Mucosa of rectum (tissue), 2 donors: ENCODE measurements at regions not wholly inside any gene's neighbourhood (a gene's known extent, or its start where the extent isn't known, plus 50 kb on each side); places are given as distances from the start of the nearest gene placed in this dataset.

Experiments
- H3K27ac ChIP-seq, 2 donors: one replicate each; pipeline ENCODE4 v1.7.0; 2013; ENCODE audit warnings: inconsistent platforms in 2 of 2, low read depth in 2 of 2, low read length in 2 of 2
- H3K27me3 ChIP-seq, 2 donors: one replicate each; pipeline ENCODE4 v1.7.0; 2013; ENCODE audit warnings: low read length in 2 of 2; ENCODE audit not compliant: control insufficient read depth in 2 of 2, insufficient read depth in 2 of 2
- H3K36me3 ChIP-seq, 2 donors: one replicate each; pipeline ENCODE4 v1.7.0; 2013; ENCODE audit warnings: low read length in 2 of 2; ENCODE audit not compliant: control insufficient read depth in 2 of 2, insufficient read depth in 2 of 2
- H3K4me1 ChIP-seq, 2 donors: one replicate each; pipeline ENCODE4 v1.7.0; 2013; ENCODE audit warnings: low read length in 2 of 2, mild to moderate bottlenecking in 1 of 2; ENCODE audit not compliant: control insufficient read depth in 2 of 2, insufficient read depth in 2 of 2
- H3K4me3 ChIP-seq, 2 donors: one replicate each; pipeline ENCODE4 v1.7.0; 2013; ENCODE audit warnings: low read length in 2 of 2
- H3K9ac ChIP-seq, 2 donors: one replicate each; pipeline ENCODE4 v1.7.0; 2013; ENCODE audit warnings: low read length in 2 of 2, low read depth in 1 of 2, mild to moderate bottlenecking in 1 of 2
- H3K9me3 ChIP-seq, 2 donors: one replicate each; pipeline ENCODE4 v1.7.0; 2013; ENCODE audit warnings: low read length in 2 of 2; ENCODE audit not compliant: control insufficient read depth in 2 of 2
- donor health status: healthy.
- donor health status: Normal muscosa, but diverticular disease.

DNA sequence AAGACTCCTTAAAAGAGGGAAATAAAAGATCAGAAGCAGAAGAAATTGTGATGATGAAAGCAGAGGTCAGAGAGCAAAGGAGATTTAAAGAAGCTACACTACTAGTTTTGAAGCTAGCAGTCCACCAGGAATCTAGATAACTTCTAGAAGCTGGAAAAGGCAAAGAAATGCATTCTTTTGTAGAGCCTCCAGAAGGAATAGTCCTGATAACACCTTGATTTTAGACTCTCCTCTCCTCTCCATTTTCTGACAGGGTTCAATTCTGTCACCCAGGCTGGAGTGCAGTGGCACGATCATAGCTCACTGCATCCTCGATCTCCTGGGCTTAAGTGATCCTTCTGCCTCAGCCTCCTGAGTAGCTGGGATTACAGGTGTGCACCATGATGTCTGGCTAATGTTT lies 1187.3 kb upstream of the CNTN5 start:
- Histone ChIP-seq H3K27ac (no peak overlapping the region), H3K36me3 (no peaks in the 10 kb centered on the region), H3K9ac (no peak overlapping the region), H3K9me3 (no peaks in the 10 kb centered on the region), H3K4me3 (no peak overlapping the region), H3K27me3 (no peaks in the 10 kb centered on the region), H3K4me1 (no peaks in the 10 kb centered on the region)

DNA sequence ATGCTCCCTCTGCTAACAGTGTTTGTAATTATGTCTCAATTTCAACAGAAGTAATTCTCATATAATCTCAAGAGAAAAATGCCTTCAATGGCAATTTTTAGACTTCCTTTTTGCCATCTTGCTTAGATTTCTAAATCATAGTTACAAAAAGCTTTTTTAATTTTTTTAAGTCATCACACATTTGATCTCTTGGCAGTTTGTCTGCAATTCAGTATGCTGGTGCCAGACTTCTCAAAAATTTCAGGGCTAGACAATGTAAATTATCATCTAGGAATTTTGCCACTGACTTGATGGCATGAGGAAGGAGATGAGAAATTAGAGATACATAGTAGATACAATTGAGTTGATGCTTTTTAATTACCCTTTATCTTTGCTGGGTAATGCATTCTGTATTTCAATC lies 1176.7 kb upstream of the CNTN5 start:
- H3K4me3 ChIP-seq, result no peak overlapping the region
- no peaks in the 10 kb centered on the region for H3K4me1 ChIP-seq
- H3K36me3 ChIP-seq, result no peaks in the 10 kb centered on the region
- no peak overlapping the region for H3K9ac ChIP-seq
- no peak overlapping the region for H3K27ac ChIP-seq
- H3K9me3 ChIP-seq, result peaks cover 0 to 2% of the 10 kb centered on the region in 2 donors
- no peaks in the 10 kb centered on the region for H3K27me3 ChIP-seq

DNA sequence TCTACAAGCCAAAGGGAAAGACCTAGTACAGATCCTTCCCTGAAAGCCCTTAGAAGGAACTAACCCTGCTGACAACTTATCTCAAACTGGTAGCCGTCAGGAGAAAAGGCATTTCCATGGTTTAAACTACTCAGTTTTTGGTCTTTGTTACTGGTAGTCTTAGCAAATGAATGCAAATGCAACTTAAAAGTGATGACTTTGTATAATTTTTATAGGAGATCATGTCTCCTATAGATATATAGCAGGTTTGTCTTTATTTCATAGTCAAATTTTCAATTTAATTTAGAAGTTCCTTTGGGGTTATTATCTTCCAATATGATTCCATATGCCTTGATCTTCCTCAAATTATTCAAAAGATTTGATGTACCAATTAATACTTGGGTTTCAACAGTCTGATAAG lies 1173.0 kb upstream of the CNTN5 start:
- Histone ChIP-seq H3K27ac (no peak overlapping the region), H3K9ac (no peak overlapping the region), H3K27me3 (no peaks in the 10 kb centered on the region), H3K36me3 (no peaks in the 10 kb centered on the region), H3K9me3 (no peaks in the 10 kb centered on the region), H3K4me3 (no peak overlapping the region), H3K4me1 (no peaks in the 10 kb centered on the region)

DNA sequence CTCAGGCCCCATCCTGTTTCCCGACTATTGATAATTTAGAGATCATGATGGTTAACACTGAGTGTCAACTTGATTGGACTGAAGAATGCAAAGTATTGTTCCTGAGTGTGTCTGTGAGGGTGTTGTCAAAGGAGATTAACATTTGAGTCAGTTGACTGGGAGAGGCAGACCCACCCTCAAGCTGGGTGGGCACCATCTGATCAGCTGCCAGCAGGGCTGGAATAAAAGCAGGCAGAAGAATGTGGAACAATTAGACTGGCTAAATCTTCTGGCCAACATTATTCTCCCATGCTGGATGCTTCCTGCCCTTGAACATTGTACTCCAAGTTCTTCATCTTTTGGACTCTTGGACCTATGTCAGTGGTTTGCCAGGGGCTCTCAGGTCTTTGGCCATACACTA lies 1170.0 kb upstream of the CNTN5 start:
- Histone ChIP-seq H3K9ac (no peak overlapping the region), H3K4me1 (no peaks in the 10 kb centered on the region), H3K4me3 (no peak overlapping the region), H3K27ac (no peak overlapping the region), H3K9me3 (no peaks in the 10 kb centered on the region), H3K36me3 (no peaks in the 10 kb centered on the region), H3K27me3 (no peaks in the 10 kb centered on the region)

DNA sequence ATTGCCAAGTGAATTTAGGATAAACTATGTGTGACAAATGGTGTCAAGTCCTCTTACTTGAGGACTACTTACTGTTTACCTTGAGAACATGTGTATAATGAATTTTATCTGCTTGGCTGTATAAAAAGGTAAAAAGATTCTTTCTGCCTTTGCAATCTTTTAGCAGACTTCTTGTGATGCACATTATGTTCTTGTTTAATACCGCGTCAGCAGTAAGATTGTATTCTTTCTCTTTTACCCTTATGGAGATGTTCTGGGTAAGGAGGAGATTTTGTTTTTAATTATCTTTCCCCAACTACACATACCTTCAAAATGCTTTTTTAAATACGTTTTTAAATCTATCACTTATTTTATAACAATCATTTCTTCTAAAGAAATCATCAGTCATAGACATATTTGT lies 1166.4 kb upstream of the CNTN5 start:
- H3K27me3 ChIP-seq, result no peaks in the 10 kb centered on the region
- no peak overlapping the region for H3K9ac ChIP-seq
- H3K9me3 ChIP-seq, result no peaks in the 10 kb centered on the region
- no peak overlapping the region for H3K4me3 ChIP-seq
- no peaks in the 10 kb centered on the region for H3K4me1 ChIP-seq
- no peaks in the 10 kb centered on the region for H3K36me3 ChIP-seq
- H3K27ac ChIP-seq, result no peak overlapping the region

DNA sequence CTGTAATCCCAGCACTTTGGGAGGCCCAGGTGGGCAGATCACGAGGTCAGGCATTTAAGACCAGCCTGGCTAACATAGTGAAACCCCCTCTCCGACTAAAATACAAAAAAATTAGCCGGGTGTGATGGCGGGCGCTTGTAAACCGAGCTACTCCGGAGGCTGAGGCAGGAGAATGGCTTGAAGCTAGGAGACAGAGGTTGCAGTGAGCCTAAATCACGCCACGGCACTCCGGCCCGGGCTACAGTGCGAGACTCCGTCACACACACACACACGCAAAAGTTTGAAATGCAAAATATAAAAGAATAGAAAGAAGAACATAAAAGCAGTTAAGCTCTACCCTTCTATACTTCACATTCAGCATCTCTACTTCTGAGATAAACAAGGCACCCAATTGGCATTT lies 1165.9 kb upstream of the CNTN5 start:
- no peak overlapping the region for H3K27ac ChIP-seq
- no peaks in the 10 kb centered on the region for H3K9me3 ChIP-seq
- no peaks in the 10 kb centered on the region for H3K4me1 ChIP-seq
- H3K36me3 ChIP-seq, result no peaks in the 10 kb centered on the region
- H3K27me3 ChIP-seq, result no peaks in the 10 kb centered on the region
- H3K9ac ChIP-seq, result no peak overlapping the region
- no peak overlapping the region for H3K4me3 ChIP-seq

DNA sequence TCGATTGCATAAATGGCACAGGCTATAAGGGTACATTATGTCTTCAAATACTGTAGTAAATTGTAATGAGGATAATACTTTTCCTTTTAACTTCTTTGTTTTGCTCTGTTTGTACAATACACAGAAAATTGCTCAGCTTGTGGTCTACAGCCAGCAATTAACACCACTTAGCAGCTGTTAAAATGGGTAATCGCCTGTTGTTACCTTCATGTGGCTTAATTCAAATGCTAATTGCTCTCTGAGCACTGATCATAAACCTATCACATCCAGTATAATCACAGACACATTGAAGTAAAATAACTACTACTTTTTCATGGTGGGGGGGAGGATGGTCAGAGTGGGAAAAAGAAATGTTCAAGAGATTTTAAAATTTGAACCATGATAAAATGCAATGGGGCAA lies 1164.1 kb upstream of the CNTN5 start:
- Histone ChIP-seq H3K4me1 (no peaks in the 10 kb centered on the region), H3K4me3 (no peak overlapping the region), H3K9me3 (no peaks in the 10 kb centered on the region), H3K9ac (no peak overlapping the region), H3K27ac (no peak overlapping the region), H3K36me3 (no peaks in the 10 kb centered on the region), H3K27me3 (no peaks in the 10 kb centered on the region)

DNA sequence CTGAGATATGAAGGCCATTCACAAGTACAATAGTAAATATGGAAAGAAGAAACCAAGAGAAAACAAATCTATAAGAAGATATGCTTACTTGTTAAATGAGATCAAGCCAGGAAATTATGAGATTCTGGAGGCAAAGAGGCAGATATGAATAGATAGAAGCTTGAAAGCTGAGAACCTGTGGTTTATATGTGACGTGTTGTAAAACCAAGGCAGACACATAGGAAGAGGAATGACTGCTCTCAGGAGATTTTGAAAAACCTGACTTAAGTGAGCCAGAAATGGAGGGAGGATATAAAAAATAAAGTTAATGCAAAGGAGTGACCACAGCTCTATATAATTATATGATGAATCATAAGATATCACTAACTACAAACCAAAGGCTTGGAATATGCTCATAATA lies 1160.5 kb upstream of the CNTN5 start:
- no peaks in the 10 kb centered on the region for H3K27me3 ChIP-seq
- H3K4me1 ChIP-seq, result no peaks in the 10 kb centered on the region
- H3K9ac ChIP-seq, result no peak overlapping the region
- H3K4me3 ChIP-seq, result no peak overlapping the region
- no peaks in the 10 kb centered on the region for H3K9me3 ChIP-seq
- no peak overlapping the region for H3K27ac ChIP-seq
- no peaks in the 10 kb centered on the region for H3K36me3 ChIP-seq

DNA sequence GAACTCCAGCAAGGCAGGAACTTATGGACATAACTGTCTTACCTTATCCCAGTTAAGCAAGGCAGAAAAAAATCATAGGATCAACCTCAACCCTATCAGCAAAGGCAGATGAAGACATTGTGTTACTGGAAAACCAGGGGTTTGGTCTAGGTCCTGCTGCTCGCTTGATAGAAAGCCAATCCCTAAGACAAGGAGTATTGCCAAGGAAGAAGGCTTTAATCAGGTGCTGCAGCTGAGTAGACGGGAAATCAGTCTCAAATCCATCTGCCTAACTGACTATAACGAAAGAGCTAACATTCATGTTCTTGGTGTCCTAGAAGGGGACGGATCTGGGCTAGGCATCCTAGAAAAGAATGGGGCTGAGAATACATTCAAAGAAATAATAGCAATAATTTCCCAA lies 1158.7 kb upstream of the CNTN5 start:
- no peaks in the 10 kb centered on the region for H3K36me3 ChIP-seq
- H3K27me3 ChIP-seq, result no peaks in the 10 kb centered on the region
- H3K4me3 ChIP-seq, result no peak overlapping the region
- no peaks in the 10 kb centered on the region for H3K9me3 ChIP-seq
- H3K9ac ChIP-seq, result no peak overlapping the region
- H3K4me1 ChIP-seq, result no peaks in the 10 kb centered on the region
- H3K27ac ChIP-seq, result no peak overlapping the region

DNA sequence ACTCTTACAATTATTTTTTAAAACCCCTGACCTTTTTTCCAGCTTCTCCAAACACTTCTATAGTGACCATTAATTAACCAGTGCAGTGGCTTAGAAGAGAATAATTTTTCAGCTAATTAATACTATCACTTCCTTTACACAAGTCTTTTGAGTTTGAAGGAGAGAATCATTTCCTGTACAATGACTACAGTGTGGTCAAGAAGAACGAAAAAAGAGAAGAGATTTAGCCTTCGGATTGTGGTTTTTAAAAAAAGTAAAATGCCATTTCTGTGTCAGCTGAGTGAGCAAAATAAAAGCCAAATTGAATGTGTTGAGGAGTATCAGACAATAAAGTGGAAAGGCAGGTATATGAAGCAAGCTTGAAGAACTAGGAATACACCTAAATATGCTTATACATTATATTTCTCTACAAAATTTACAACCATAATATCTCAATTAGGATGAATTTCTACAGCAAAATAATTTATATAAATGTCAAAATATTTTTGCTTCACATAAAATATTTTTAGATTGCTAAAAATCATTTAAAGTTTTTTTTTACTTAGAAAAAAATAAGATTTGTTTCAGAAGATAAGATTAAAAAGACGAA lies 1155.2 kb upstream of the CNTN5 start:
- no peak overlapping the region for H3K27ac ChIP-seq
- no peak overlapping the region for H3K4me3 ChIP-seq
- H3K9me3 ChIP-seq, result peaks cover 0 to 2% of the 10 kb centered on the region in 2 donors
- no peaks in the 10 kb centered on the region for H3K27me3 ChIP-seq
- H3K36me3 ChIP-seq, result no peaks in the 10 kb centered on the region
- no peak overlapping the region for H3K9ac ChIP-seq
- no peaks in the 10 kb centered on the region for H3K4me1 ChIP-seq

DNA sequence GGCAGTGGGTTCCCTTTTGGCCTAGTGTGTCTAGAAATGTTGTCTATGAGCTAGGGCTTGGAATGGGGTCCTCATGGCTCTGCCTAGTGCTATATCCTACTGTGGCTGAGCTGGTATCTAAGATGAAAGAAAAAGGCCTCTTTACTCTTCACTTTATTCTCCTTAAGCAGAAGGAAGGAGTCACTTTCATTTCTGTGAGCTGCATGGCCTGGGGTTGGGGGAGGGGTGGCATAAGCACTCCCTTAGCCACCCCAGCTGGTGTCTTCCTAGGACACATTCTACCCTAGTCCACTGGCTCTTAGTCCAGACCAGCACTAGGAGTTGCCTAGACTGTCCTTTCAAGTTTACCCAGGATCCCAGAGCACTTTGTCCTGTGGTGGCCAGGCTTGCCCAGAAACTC lies 1148.9 kb upstream of the CNTN5 start:
- Histone ChIP-seq H3K4me3 (no peak overlapping the region), H3K9me3 (peaks cover 3 to 4% of the 10 kb centered on the region in 2 donors), H3K4me1 (no peaks in the 10 kb centered on the region), H3K9ac (no peak overlapping the region), H3K27ac (no peak overlapping the region), H3K36me3 (no peaks in the 10 kb centered on the region), H3K27me3 (no peaks in the 10 kb centered on the region)
